ENCODE measurements at regions not wholly inside any gene's neighbourhood (a gene's known extent, or its start where the extent isn't known, plus 50 kb on each side); places are given as distances from the start of the nearest gene placed in this dataset.

GRCh38 chr9:129239946-129240490 lies 62.0 kb upstream of the IER5L start:
- TF ChIP-seq EZH2 (IDR thresholded peaks at IDR 0.05; ENCODE audit: insufficient read depth, poor library complexity, severe bottlenecking) (no peak), EZH2phosphoT487 (IDR thresholded peaks at IDR 0.05; ENCODE audit: insufficient read depth, low read depth) (no peak)

All from GM23248 (cell line).